LNCaP clone FGC (cell line): ENCODE measurements at regions not wholly inside any gene's neighbourhood (a gene's known extent, or its start where the extent isn't known, plus 50 kb on each side); places are given as distances from the start of the nearest gene placed in this dataset.

Source experiments
- DNase-seq: peaks from one replicate; pipeline ENCODE4 v3.0.0-alpha.2; 2011; ENCODE audit warnings: low read depth
- H3K4me3 ChIP-seq: 2 replicates; pipeline ENCODE4 v1.5.1; 2011; ENCODE audit warnings: mild to moderate bottlenecking, low read depth, low read length, control low read depth
- TF ChIP-seq, protein P1 (sequence below): IDR thresholded peaks from 2 replicates; pipeline ENCODE4 v1.5.1; 2012; ENCODE audit warnings: mild to moderate bottlenecking; ENCODE audit not compliant: control insufficient read depth, insufficient read depth; ENCODE audit errors: extremely low read depth

DNA sequence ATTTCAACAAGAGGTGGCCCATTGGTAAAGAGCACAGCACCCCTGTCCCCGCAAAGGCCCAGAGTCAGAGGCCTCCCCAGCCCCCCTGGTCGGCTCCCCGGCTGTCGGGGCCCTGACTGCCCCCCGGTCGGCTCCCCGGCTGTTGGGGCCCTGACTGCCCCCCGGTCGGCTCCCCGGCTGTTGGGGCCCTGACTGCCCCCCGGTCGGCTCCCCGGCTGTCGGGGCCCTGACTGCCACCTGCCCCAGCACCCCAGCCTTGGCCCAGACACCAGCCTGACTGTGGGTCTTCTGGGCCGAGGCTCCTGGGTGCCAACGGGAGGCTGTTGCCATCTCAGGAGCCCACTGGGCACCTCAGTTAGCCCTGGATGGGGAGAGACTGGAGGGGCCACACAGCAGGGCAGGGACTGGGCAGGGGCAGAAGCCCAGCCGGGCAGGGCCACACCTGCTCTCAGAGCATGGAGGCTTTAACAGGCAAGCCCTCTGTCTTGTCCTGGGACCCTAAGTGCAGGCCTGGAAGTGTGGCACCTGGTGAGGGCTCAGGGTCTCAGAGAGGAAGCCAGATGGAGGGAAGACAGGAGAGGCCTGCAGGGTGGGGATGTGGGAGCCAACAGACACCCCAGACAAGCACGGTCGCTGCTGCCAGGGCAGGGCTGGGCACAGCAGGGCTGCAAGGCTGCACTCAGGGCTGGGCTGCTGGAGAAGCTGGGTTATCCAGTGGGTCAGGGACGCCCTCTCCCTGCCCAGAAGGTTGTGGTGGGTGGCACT lies 56.5 kb downstream of the JAKMIP3 start:
- H3K4me3 ChIP-seq, result no peak overlapping the region
- DNase-seq, result no peak
- TF ChIP-seq, protein P1, sequence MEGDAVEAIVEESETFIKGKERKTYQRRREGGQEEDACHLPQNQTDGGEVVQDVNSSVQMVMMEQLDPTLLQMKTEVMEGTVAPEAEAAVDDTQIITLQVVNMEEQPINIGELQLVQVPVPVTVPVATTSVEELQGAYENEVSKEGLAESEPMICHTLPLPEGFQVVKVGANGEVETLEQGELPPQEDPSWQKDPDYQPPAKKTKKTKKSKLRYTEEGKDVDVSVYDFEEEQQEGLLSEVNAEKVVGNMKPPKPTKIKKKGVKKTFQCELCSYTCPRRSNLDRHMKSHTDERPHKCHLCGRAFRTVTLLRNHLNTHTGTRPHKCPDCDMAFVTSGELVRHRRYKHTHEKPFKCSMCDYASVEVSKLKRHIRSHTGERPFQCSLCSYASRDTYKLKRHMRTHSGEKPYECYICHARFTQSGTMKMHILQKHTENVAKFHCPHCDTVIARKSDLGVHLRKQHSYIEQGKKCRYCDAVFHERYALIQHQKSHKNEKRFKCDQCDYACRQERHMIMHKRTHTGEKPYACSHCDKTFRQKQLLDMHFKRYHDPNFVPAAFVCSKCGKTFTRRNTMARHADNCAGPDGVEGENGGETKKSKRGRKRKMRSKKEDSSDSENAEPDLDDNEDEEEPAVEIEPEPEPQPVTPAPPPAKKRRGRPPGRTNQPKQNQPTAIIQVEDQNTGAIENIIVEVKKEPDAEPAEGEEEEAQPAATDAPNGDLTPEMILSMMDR, result no peak

DNA sequence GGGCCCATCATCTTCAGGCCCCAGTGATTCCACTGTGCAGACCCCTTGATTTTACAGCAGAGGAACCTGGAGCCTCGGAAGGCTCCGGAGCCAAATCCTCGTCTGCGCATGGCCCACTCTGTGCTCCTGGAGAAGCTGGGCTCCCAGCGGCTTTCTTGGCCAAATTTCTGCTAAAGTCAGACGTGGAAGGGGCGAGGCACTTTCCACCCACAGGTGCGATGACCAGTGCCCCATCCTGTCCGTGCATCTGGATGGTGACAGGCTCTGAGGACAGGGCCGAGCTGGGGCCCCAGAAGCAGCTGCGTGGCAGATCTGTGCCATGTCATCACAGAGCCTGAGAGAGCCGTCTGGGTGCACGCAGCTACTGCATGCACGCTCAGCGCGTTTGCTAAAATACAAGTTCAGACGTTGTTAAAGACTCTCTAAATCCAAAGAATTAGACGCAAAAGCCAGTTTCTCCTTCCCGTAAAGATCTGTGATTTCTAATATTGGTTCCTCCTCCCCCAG lies 57.2 kb downstream of the JAKMIP3 start:
- DNase-seq, result no peak
- TF ChIP-seq, protein P1, result no peak
- H3K4me3 ChIP-seq, result no peak overlapping the region

DNA sequence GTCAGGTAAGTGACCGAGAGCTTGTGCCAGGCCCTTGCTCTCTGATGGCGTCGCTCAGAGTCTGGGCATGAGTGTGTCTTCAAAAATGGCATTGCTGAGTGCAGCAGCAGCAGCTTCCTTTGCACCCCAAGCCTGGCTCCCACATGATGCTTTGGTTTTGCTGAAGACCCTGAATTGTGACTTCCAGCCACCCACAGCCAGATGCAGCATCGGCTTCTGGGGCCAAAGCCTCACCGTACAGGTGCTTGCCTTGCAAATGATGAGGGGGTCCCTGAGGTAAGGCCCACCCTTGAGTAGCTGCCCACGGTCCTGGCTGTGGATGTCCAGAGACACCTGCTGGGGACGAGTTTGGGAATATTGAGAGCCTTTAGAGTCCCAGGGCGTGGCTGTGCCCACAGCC lies 57.9 kb downstream of the JAKMIP3 start:
- no peak overlapping the region for H3K4me3 ChIP-seq
- TF ChIP-seq, protein P1, result no peak
- no peak for DNase-seq

DNA sequence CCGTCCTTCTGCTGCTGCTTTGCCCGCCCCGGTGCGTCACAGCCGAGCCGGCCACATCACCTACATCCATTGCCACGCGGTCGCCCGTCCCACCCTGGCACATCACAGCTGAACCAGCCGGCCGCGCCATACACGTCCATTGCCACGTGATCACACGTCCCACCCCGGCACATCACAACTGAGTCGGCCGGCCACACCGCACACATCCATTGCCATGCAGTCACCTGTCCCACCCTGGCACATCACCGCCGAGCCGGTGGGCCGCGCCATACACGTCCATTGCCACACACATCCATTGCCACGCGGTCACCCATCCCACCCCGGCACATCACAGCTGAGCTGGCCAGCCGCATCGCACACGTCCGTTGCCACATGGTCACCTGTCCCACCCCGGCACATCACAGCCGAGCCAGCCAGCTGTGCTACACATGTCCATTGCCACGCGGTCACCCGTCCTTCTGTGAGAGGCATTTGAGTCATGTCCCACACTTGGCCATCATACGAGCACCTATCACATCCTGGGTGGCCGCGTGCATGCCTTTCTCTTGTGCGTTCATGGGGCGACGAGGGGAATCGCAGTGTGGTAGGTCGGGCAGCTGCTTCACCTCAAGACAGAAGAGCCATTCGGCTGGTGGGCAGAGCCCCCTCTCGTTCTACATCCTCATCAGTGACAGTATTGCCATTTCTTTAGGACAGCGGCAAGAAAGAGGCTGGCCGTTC lies 58.6 kb downstream of the JAKMIP3 start:
- TF ChIP-seq, protein P1, result no peak
- no peak overlapping the region for H3K4me3 ChIP-seq
- no peak for DNase-seq

DNA sequence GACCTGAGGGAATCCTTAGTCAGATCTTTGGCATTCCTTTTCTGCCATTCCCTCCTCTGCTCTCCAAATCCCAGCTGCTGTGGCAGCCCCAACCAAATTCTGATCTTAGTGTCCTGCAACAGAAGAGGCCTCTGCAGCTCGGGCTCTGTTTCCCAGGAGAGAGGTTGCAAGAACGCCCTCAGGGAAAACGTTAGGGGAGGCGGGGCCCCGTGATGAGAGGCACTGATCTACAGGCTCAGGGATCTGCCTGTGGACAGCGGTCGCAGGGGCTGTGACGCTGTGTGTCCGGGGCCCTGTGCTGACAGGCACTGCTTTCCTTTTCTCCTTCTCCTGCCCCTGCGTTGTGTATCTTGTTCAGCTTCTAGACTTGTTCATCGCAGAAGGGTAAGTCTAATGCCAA lies 57.3 kb upstream of the DPYSL4 start:
- no peak overlapping the region for H3K4me3 ChIP-seq
- DNase-seq, result no peak
- TF ChIP-seq, protein P1, result no peak

DNA sequence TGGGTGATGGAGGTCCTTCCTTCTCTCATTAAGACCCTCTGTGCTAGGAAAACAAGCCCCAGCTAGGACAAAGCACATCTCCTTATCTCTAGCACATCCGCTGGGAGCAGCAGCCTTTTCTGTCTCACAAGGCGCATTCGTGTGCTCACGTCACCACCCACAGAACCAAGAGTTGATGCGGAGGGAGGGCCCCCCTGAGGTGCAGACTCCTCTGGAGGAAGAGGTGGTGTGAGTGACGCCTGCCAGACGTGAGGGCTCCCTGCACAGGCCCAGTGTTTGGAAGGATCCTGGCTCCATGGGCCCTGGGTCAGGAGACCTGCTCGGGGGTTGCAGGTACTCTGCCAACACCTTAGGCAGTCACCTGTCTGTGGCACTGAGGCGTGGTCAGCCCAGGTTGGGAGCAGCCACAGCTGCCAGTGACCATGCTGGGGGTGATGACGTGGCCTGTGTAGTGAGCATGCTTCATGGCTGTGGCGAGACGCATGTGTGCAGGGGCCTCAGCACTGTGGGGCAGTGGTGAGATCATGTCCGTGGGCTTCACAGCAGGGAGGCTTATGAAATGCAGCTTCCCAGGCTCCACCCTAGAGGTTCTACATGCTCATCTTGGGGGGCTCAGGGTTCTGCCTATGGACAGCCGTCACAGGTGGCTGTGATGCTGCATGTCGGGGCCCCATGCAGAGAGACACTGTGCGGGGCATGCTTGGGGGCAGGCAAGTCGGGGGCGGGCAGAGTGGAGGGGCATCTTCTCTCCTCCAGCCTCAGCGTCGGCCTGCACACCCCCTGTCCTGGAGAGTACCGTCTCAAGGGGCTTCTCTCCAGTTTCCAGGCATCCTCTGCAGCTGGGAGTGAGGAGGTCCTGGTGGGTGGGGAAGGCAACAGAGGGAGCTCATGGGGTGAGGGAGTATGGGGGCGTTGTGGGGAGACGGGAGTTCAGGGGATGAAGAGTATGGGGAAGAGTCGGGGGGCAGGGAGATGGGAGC lies 56.2 kb upstream of the DPYSL4 start:
- DNase-seq, result no peak
- H3K4me3 ChIP-seq, result no peak overlapping the region
- TF ChIP-seq, protein P1, result no peak
